ENCODE measurements at regions not wholly inside any gene's neighbourhood (a gene's known extent, or its start where the extent isn't known, plus 50 kb on each side); places are given as distances from the start of the nearest gene placed in this dataset.
"Not testable (repeated sequence)": the region's sequence is repeated elsewhere in the genome, so short reads cannot be mapped to it uniquely, and the experiment has no call there.

- Mint-ChIP-seq H3K9me3 (no peaks in the 10 kb centered on the region), H3K4me3 (no peak overlapping the region), H3K36me3 (ENCODE audit: insufficient read depth) (no peaks in the 10 kb centered on the region), H3K4me1 (ENCODE audit: low read depth in 2 of 2) (no peaks in the 10 kb centered on the region), H3K27me3 (peaks cover 0 to 20% of the 10 kb centered on the region in 2 donors), H3K27ac (no peak overlapping the region)
- ATAC-seq (replicated peaks) (no peak), DNase-seq (no peak)
These were observed 282.7 kb upstream of the ATP10A start for GRCh38 chr15:26145796-26146195.

- no peak overlapping the region for H3K27ac Mint-ChIP-seq
- DNase-seq, result no peak
- no peaks in the 10 kb centered on the region for H3K36me3 Mint-ChIP-seq (ENCODE audit: insufficient read depth)
- H3K9me3 Mint-ChIP-seq, result no peaks in the 10 kb centered on the region
- no peak for ATAC-seq (replicated peaks)
- H3K4me3 Mint-ChIP-seq, result no peak overlapping the region
- H3K27me3 Mint-ChIP-seq, result peaks cover 0 to 21% of the 10 kb centered on the region in 2 donors
- no peaks in the 10 kb centered on the region for H3K4me1 Mint-ChIP-seq (ENCODE audit: low read depth in 2 of 2)
These were observed 281.7 kb upstream of the ATP10A start for GRCh38 chr15:26144836-26145235.

GRCh38 chr15:26143221-26143620 is 280.1 kb upstream of the ATP10A start:
- Mint-ChIP-seq H3K4me3 (no peak overlapping the region), H3K9me3 (no peaks in the 10 kb centered on the region)

GRCh38 chr15:26134812-26135211 is 271.7 kb upstream of the ATP10A start:
- Mint-ChIP-seq H3K27ac (no peak overlapping the region), H3K36me3 (ENCODE audit: insufficient read depth) (no peaks in the 10 kb centered on the region), H3K27me3 (peaks cover 0 to 14% of the 10 kb centered on the region in 2 donors), H3K4me1 (ENCODE audit: low read depth in 2 of 2) (no peaks in the 10 kb centered on the region), H3K9me3 (no peaks in the 10 kb centered on the region), H3K4me3 (no peak overlapping the region)
- ATAC-seq (replicated peaks) (no peak), DNase-seq (no peak)

More at GRCh38 chr15:26143221-26143620, 280.1 kb upstream of the ATP10A start:
- DNase-seq (no peak), ATAC-seq (replicated peaks) (no peak)
- H3K27ac Mint-ChIP-seq, result no peak overlapping the region
- H3K36me3 Mint-ChIP-seq (ENCODE audit: insufficient read depth), result no peaks in the 10 kb centered on the region
- H3K27me3 Mint-ChIP-seq, result peaks cover 0 to 15% of the 10 kb centered on the region in 2 donors
- H3K4me1 Mint-ChIP-seq (ENCODE audit: low read depth in 2 of 2), result no peaks in the 10 kb centered on the region

GRCh38 chr15:26134152-26134551 is 271.0 kb upstream of the ATP10A start:
- no peaks in the 10 kb centered on the region for H3K4me1 Mint-ChIP-seq (ENCODE audit: low read depth in 2 of 2)
- ATAC-seq (replicated peaks) (no peak), DNase-seq (no peak)
- H3K36me3 Mint-ChIP-seq (ENCODE audit: insufficient read depth), result no peaks in the 10 kb centered on the region
- peaks cover 0 to 12% of the 10 kb centered on the region in 2 donors for H3K27me3 Mint-ChIP-seq
- H3K9me3 Mint-ChIP-seq, result no peaks in the 10 kb centered on the region
- H3K4me3 Mint-ChIP-seq, result no peak overlapping the region
- H3K27ac Mint-ChIP-seq, result no peak overlapping the region

- Mint-ChIP-seq H3K4me3 (no peak overlapping the region), H3K27me3 (peaks cover 0 to 12% of the 10 kb centered on the region in 2 donors), H3K9me3 (no peaks in the 10 kb centered on the region), H3K27ac (no peak overlapping the region), H3K4me1 (ENCODE audit: low read depth in 2 of 2) (no peaks in the 10 kb centered on the region), H3K36me3 (ENCODE audit: insufficient read depth) (no peaks in the 10 kb centered on the region)
- no peak for ATAC-seq (replicated peaks)
- DNase-seq, result no peak
These were observed 269.7 kb upstream of the ATP10A start for GRCh38 chr15:26132811-26133210.

- Mint-ChIP-seq H3K9me3 (no peaks in the 10 kb centered on the region), H3K4me1 (ENCODE audit: low read depth in 2 of 2) (no peaks in the 10 kb centered on the region), H3K36me3 (ENCODE audit: insufficient read depth) (no peaks in the 10 kb centered on the region), H3K4me3 (no peak overlapping the region), H3K27me3 (peaks cover 4 to 22% of the 10 kb centered on the region in 2 donors), H3K27ac (no peak overlapping the region)
- ATAC-seq (replicated peaks) (no peak), DNase-seq (no peak)
These were observed 266.7 kb upstream of the ATP10A start for GRCh38 chr15:26129852-26130251.

GRCh38 chr15:26128611-26129140 is 265.5 kb upstream of the ATP10A start:
- H3K27ac Mint-ChIP-seq, result no peak overlapping the region
- H3K27me3 Mint-ChIP-seq, result peaks cover 4 to 16% of the 10 kb centered on the region in 2 donors
- no peaks in the 10 kb centered on the region for H3K9me3 Mint-ChIP-seq
- no peak overlapping the region for H3K4me3 Mint-ChIP-seq
- no peaks in the 10 kb centered on the region for H3K36me3 Mint-ChIP-seq (ENCODE audit: insufficient read depth)
- no peak for ATAC-seq (replicated peaks)
- H3K4me1 Mint-ChIP-seq (ENCODE audit: low read depth in 2 of 2), result no peaks in the 10 kb centered on the region
- no peak for DNase-seq

GRCh38 chr15:26126819-26127387 is 263.8 kb upstream of the ATP10A start:
- no peak for DNase-seq
- no peak overlapping the region for H3K27ac Mint-ChIP-seq
- no peaks in the 10 kb centered on the region for H3K36me3 Mint-ChIP-seq (ENCODE audit: insufficient read depth)
- ATAC-seq (replicated peaks), result no peak
- H3K4me3 Mint-ChIP-seq, result no peak overlapping the region
- H3K4me1 Mint-ChIP-seq (ENCODE audit: low read depth in 2 of 2), result no peaks in the 10 kb centered on the region
- peaks cover 4 to 9% of the 10 kb centered on the region in 2 donors for H3K27me3 Mint-ChIP-seq
- H3K9me3 Mint-ChIP-seq, result no peaks in the 10 kb centered on the region

GRCh38 chr15:26126070-26126469 is 262.9 kb upstream of the ATP10A start:
- no peaks in the 10 kb centered on the region for H3K36me3 Mint-ChIP-seq (ENCODE audit: insufficient read depth)
- H3K4me3 Mint-ChIP-seq, result no peak overlapping the region
- DNase-seq (no peak), ATAC-seq (replicated peaks) (no peak)
- H3K9me3 Mint-ChIP-seq, result no peaks in the 10 kb centered on the region
- H3K4me1 Mint-ChIP-seq (ENCODE audit: low read depth in 2 of 2), result no peaks in the 10 kb centered on the region
- H3K27ac Mint-ChIP-seq, result no peak overlapping the region
- H3K27me3 Mint-ChIP-seq, result peaks cover 4 to 9% of the 10 kb centered on the region in 2 donors

- Mint-ChIP-seq H3K36me3 (ENCODE audit: insufficient read depth) (no peaks in the 10 kb centered on the region), H3K27ac (no peak overlapping the region), H3K4me3 (no peak overlapping the region), H3K4me1 (ENCODE audit: low read depth in 2 of 2) (no peaks in the 10 kb centered on the region), H3K9me3 (no peaks in the 10 kb centered on the region), H3K27me3 (peaks cover 4 to 9% of the 10 kb centered on the region in 2 donors)
- DNase-seq (no peak), ATAC-seq (replicated peaks) (no peak)
These were observed 262.5 kb upstream of the ATP10A start for GRCh38 chr15:26125664-26126063.

GRCh38 chr15:26119322-26119721 is 256.2 kb upstream of the ATP10A start:
- Mint-ChIP-seq H3K27me3 (peaks cover 0 to under 1% of the 10 kb centered on the region in 2 donors), H3K36me3 (ENCODE audit: insufficient read depth) (no peaks in the 10 kb centered on the region), H3K4me3 (no peak overlapping the region), H3K9me3 (no peaks in the 10 kb centered on the region), H3K4me1 (ENCODE audit: low read depth in 2 of 2) (peaks cover 0 to 3% of the 10 kb centered on the region in 2 donors), H3K27ac (no peak overlapping the region)
- no peak for DNase-seq
- no peak for ATAC-seq (replicated peaks)

- Mint-ChIP-seq H3K36me3 (ENCODE audit: insufficient read depth) (no peaks in the 10 kb centered on the region), H3K4me1 (ENCODE audit: low read depth in 2 of 2) (peaks cover 0 to 3% of the 10 kb centered on the region in 2 donors), H3K4me3 (no peak overlapping the region), H3K27me3 (peaks cover 0 to 11% of the 10 kb centered on the region in 2 donors), H3K27ac (no peak overlapping the region), H3K9me3 (no peaks in the 10 kb centered on the region)
- ATAC-seq (replicated peaks) (no peak), DNase-seq (no peak)
These were observed 252.3 kb upstream of the ATP10A start for GRCh38 chr15:26115229-26115943.

- peaks cover 0 to 11% of the 10 kb centered on the region in 2 donors for H3K27me3 Mint-ChIP-seq
These were observed 251.0 kb upstream of the ATP10A start for GRCh38 chr15:26114128-26114527.

More at GRCh38 chr15:26114128-26114527, 251.0 kb upstream of the ATP10A start:
- H3K36me3 Mint-ChIP-seq (ENCODE audit: insufficient read depth); H3K9me3 Mint-ChIP-seq; H3K4me3 Mint-ChIP-seq; H3K27ac Mint-ChIP-seq; DNase-seq; H3K4me1 Mint-ChIP-seq (ENCODE audit: low read depth in 2 of 2); ATAC-seq (replicated peaks): not testable (repeated sequence)

All from effector memory CD8-positive, alpha-beta T cell (primary cell).